ENCODE measurements at regions not wholly inside any gene's neighbourhood (a gene's known extent, or its start where the extent isn't known, plus 50 kb on each side); places are given as distances from the start of the nearest gene placed in this dataset.
"Not testable (repeated sequence)": the region's sequence is repeated elsewhere in the genome, so short reads cannot be mapped to it uniquely, and the experiment has no call there.

DNA sequence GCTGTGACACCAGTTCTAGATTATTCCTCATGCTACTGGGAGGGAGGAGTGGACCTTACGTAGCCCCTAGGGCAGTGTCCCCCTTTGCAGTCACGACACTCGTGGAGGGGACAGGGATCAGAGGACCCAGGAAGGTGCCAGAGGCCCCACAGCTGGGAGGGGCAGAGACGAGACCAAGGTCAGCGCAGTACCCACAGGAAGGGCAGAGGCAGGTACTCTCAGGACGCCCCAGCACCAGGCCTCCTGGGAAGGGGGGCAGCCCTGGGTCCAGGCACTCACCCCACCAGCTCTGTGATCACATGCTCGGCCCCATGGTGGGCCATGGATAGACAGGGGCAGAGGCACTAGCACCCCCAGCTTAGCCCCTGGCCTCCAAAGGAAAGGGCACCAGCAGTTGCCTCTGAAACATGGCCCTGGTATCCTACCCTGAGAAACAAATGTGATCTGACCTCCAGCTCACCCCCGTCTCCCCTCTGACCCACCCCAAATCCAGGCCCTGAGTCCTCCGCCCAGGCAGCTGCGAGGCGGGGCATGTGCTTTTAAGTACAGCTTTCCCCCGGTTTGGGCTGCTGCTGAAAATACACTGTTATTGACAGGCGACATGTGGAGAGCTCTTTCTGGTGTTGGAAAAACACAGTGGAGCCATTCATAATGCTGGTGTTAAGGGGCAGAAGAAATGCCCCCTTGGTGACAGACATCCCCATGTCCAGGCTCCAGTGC is 361.9 kb downstream of the C16orf95 start:
- no peak for DNase-seq (ENCODE audit: low read depth, low spot score)

DNA sequence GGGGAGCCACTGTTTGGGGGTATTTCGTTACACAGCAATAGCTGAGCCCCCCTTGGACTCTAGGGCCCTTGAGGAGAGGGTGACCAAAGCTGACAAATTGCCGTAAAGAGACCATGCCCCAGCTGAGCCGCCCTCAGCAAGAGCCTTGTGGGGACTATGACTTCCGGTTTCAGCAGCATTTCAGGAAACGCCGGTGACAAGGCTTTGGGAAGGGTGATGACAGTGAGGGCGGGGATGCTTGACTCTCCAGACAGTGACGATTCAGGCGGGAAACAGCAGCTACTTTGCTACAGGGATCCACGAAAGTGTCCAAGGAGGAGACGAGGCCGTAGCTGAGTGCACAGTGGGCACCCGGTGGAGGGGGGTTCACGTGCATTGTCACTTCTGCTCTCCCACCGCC is 360.8 kb downstream of the C16orf95 start:
- DNase-seq (ENCODE audit: low read depth, low spot score) = no peak

- DNase-seq (ENCODE audit: low read depth, low spot score) = not testable (repeated sequence)
Observed at GRCh38 chr16:86957662-86958198, 359.5 kb downstream of the C16orf95 start.

- DNase-seq (ENCODE audit: low read depth, low spot score) = no peak
Observed at GRCh38 chr16:86958423-86958822, 358.8 kb downstream of the C16orf95 start.

- peak; percentile 55 for DNase-seq (ENCODE audit: low read depth, low spot score)
Observed at GRCh38 chr16:86959091-86959651, 358.0 kb downstream of the C16orf95 start.

- DNase-seq (ENCODE audit: low read depth, low spot score) = no peak
Observed at GRCh38 chr16:86959729-86960128, 357.5 kb downstream of the C16orf95 start.

DNA sequence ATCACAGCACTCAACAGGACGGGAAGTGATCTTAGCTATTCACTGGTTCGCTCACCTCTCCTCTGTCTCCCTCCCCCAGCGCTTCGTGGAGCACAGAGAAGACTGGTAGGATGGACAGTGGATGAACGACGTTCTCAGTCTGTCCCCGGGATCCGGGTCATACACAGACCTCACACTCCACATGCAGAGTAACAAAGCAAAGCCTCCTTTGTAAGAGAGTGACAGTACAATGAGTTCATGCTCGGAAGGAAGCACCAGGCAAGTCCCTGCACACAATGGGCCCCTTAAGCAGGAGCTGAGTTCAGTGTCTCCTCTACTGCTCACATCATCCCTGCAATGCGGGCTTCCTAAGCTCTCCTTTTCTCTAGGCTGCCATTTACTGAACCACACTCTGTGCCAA is 356.9 kb downstream of the C16orf95 start:
- no peak for DNase-seq (ENCODE audit: low read depth, low spot score)

DNA sequence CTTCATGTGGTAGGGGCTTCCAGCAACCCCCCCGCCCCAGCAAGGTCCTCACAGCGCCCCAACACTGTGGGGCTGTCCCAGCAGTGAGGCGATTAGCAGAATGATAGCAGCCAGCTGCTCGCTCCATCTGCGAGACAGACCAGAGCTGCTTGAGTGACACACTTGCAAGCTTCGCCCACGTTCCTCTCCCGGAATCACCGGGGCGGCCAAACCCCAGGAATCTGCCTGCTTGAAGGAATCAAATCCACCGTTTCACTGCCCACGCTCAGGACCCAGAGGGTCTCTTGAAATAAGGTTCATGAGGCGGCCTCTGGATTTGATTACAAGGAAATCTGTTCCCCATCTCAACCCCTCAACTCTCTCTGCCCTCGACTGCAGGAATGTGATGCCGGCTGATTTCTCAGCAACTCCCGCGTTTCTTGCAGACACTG is 356.0 kb downstream of the C16orf95 start:
- no peak for DNase-seq (ENCODE audit: low read depth, low spot score)

GRCh38 chr16:86962259-86962658 is 354.9 kb downstream of the C16orf95 start:
- no peak for DNase-seq (ENCODE audit: low read depth, low spot score)

DNA sequence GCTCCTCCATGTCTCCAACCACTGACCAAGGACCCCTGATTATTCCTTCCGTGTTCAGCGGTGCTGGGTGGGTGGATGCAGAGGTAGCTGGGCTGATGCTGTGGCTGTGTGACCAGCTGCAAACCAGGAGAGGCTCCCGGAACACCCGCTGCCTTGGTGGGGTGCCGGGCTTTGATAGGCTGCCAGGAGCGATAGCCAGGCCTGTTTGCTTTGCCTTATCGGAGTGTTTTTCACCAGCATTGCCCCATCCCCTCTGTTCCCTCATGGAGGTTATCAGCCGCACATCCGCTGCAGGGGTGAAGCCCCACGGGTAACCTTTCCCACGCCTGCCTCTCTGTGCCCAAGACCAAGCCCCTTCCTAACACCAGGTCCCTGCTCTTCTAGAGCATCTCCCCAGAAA is 354.3 kb downstream of the C16orf95 start:
- no peak for DNase-seq (ENCODE audit: low read depth, low spot score)

DNA sequence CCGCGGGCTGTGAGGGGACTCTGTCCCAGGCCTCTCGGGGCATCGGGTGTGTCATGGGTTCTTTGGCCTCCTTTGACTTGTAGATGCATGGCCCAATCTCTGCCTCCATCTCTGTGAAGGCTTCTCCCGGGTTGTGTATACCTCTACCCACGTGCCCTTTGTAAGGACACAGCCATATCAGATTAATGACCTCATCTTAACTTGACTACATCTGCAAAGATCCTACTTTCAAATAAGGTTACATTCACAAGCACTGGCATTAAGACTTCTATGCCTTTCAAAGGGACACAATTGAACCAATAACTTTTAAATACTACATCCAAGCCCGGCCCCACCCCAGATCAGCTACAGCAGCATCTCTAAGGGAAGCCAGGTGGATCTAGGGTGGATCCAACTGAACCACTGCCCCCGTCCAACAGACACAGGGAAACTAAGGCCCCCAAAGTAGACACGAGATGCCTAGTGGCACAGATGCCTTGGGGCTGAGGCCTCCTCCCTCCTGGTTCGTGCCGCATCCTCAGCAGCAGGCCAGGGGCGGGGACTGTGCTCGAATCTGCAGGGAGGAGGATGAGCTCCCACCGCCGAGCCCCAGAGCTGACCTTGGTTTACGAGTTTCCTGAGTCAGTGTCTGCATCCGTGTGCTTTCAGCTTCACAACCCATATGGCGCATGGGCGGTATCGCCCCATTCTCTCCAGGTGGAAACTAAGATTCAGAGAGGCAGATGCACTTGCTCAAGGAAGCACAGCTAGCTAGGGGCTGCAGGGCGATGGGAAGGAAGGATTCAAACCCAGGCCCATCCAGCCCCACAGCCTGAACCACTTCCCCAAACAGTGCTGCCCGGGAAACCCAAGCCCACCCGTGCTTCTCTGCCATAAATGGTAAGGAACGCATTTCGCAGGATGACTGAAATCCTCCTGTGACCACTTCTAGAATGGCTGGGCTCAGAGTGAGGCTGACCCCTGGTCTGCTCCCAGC is 353.3 kb downstream of the C16orf95 start:
- DNase-seq (ENCODE audit: low read depth, low spot score) = no peak

GRCh38 chr16:86964796-86965241 is 352.4 kb downstream of the C16orf95 start:
- no peak for DNase-seq (ENCODE audit: low read depth, low spot score)

- no peak for DNase-seq (ENCODE audit: low read depth, low spot score)
Observed at GRCh38 chr16:86965331-86965730, 351.9 kb downstream of the C16orf95 start.

DNA sequence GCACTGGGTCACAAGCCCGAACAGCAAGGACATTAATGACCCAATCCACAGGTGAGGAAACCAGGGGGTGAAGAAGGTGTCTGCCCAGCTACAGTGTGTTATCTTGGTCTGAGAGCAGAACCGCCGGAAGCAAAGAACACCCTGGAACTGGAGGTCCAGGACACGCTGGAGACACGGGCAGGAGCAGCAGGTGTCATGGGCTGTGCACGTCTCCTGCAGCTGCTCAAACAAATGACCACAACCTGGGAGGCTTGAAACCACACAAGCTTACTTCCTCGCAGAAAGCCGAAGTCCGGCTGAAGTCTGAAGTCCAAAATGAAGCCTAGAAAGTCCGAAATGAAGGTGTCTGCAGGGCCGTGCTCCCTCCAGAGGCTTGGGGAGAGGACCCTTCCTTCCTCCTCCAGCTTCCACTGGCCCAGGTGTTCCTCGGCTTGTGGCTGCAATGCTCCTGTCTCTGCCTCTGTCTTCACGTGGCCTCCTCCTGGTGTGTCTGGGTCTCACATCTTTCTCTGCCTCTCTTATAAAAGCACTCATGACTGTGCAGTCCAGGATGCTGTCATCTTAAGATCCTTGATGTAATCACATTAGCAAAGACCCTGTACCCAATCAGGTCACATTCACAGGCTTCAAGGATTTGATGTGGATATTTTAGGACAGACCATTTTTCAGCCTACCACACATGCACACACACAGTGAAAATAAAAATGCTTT is 351.2 kb downstream of the C16orf95 start:
- no peak for DNase-seq (ENCODE audit: low read depth, low spot score)

GRCh38 chr16:86966777-86967176 is 350.4 kb downstream of the C16orf95 start:
- no peak for DNase-seq (ENCODE audit: low read depth, low spot score)

DNA sequence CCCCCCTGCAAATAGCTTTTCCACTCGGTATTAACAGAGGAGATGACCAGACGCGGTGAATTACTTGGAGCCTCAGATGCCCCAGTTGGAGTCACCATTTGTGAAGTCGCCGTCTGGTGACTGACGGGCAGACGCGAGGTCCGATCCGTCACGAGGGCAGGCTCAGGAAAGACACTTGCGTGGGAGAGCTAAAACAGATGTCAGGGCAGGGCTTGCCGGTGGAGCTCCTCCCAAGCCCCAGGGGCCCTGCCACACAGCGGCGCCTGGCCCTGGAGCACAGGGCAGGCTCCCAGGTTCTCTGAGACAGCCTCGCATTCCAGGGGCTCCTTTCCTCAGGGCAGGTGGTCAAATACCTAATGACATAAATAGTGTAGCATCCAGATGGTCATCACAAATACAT is 348.3 kb downstream of the C16orf95 start:
- no peak for DNase-seq (ENCODE audit: low read depth, low spot score)

DNA sequence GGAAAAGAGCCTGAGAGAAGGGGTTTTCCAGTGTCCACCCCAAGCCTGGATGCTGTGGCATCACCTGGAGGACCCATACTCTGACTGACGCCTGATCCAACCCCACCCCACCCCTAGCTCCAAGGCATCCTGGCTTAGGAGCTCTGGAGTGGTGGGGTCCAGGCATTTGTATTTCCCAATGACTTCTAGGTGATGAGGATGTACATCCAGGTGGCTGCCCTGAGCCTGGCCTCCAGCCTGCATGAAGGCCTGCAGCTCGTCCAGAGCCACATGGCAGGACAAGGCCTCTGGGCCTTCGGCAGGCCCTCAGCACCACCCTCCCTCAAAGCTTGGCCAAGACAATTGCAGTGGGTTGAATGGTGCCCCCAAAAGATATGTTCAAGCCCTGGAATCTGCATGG is 347.5 kb downstream of the C16orf95 start:
- no peak for DNase-seq (ENCODE audit: low read depth, low spot score)

GRCh38 chr16:86970279-86970678 is 346.9 kb downstream of the C16orf95 start:
- DNase-seq (ENCODE audit: low read depth, low spot score) = no peak

- no peak for DNase-seq (ENCODE audit: low read depth, low spot score)
Observed at GRCh38 chr16:86970726-86971125, 346.5 kb downstream of the C16orf95 start.

- no peak for DNase-seq (ENCODE audit: low read depth, low spot score)
Observed at GRCh38 chr16:86971251-86971650, 345.9 kb downstream of the C16orf95 start.

DNA sequence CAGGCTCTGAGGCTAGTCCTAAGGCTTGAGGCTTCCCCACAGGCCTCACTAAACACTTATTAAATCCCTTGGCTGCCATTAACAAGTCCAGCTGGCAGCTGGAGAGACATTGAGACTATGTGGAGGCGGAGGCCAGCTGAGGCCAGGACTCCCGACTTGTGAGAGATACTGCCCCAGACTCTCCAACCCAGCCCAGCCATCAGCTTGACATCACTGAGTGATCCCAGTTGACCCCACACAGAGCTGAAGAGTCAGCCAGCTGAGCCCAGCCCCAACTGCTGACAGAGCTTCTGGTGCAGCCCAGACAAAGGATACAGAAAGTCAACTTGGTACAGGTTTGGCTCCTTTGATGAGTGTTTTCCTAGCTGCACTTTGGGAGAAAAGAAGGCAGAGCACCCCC is 343.1 kb downstream of the C16orf95 start:
- no peak for DNase-seq (ENCODE audit: low read depth, low spot score)
